H9 (cell line): ENCODE measurements at regions not wholly inside any gene's neighbourhood (a gene's known extent, or its start where the extent isn't known, plus 50 kb on each side); places are given as distances from the start of the nearest gene placed in this dataset.

Experiments
- DNase-seq: peaks from one replicate; pipeline ENCODE4 v3.0.0-alpha.2; 2017
- H2AFZ ChIP-seq: one replicate; pipeline ENCODE4 v1.6.1; 2013; ENCODE audit warnings: mild to moderate bottlenecking, low read length, control low read depth, moderate library complexity
- H2AK5ac ChIP-seq: 2 replicates; pipeline ENCODE4 v1.6.1; 2013; ENCODE audit warnings: low read length, control low read depth, mixed read lengths; ENCODE audit not compliant: insufficient read length
- H2BK120ac ChIP-seq: one replicate; pipeline ENCODE4 v1.6.1; 2013; ENCODE audit warnings: low read depth, mild to moderate bottlenecking, low read length, control low read depth, inconsistent platforms; ENCODE audit not compliant: poor library complexity, severe bottlenecking
- H2BK12ac ChIP-seq: 2 replicates; pipeline ENCODE4 v1.6.1; 2013; ENCODE audit warnings: low read length, control low read depth, mixed read lengths, low read depth; ENCODE audit not compliant: insufficient read length
- H2BK15ac ChIP-seq: 2 replicates; pipeline ENCODE4 v1.6.1; 2013; ENCODE audit warnings: low read depth, low read length, control low read depth
- H2BK20ac ChIP-seq: one replicate; pipeline ENCODE4 v1.6.1; 2013; ENCODE audit warnings: low read depth, mild to moderate bottlenecking, low read length, control low read depth, inconsistent platforms; ENCODE audit not compliant: poor library complexity, severe bottlenecking
- H2BK5ac ChIP-seq: 2 replicates; pipeline ENCODE4 v1.6.1; 2013; ENCODE audit warnings: low read length, control low read depth, mixed read lengths; ENCODE audit not compliant: insufficient read length
- H3K14ac ChIP-seq: 2 replicates; pipeline ENCODE4 v1.6.1; 2013; ENCODE audit warnings: low read length, control low read depth; ENCODE audit not compliant: insufficient read depth
- H3K18ac ChIP-seq: 2 replicates; pipeline ENCODE4 v1.6.1; 2013; ENCODE audit warnings: low read depth, mild to moderate bottlenecking, mixed read lengths, low read length, control low read depth; ENCODE audit not compliant: insufficient read length
- H3K23ac ChIP-seq: 2 replicates; pipeline ENCODE4 v1.6.1; 2013; ENCODE audit warnings: low read length, control low read depth, mixed read lengths, low read depth; ENCODE audit not compliant: insufficient read length
- H3K23me2 ChIP-seq: 2 replicates; pipeline ENCODE4 v1.6.1; 2013; ENCODE audit warnings: low read depth, mild to moderate bottlenecking, mixed read lengths, low read length, control low read depth; ENCODE audit not compliant: insufficient read length, poor library complexity, severe bottlenecking
- H3K27ac ChIP-seq: 2 replicates; pipeline ENCODE4 v1.5.1; 2013; ENCODE audit warnings: low read length, control low read depth, mixed read lengths, low read depth; ENCODE audit not compliant: insufficient read length
- H3K27me3 ChIP-seq: 2 replicates; pipeline ENCODE4 v1.6.1; 2013; ENCODE audit warnings: low read length, control low read depth, inconsistent platforms; ENCODE audit not compliant: insufficient read depth
- H3K4ac ChIP-seq: 2 replicates; pipeline ENCODE4 v1.6.1; 2013; ENCODE audit warnings: low read depth, mild to moderate bottlenecking, control low read depth, inconsistent platforms, low read length, moderate library complexity
- H3K4me1 ChIP-seq: 2 replicates; pipeline ENCODE4 v1.6.1; 2013; ENCODE audit warnings: low read length, control low read depth, inconsistent platforms; ENCODE audit not compliant: insufficient read depth
- H3K4me2 ChIP-seq: 2 replicates; pipeline ENCODE4 v1.6.1; 2013; ENCODE audit warnings: low read length, control low read depth, mixed read lengths; ENCODE audit not compliant: insufficient read length, insufficient read depth
- H3K56ac ChIP-seq: 2 replicates; pipeline ENCODE4 v1.6.1; 2013; ENCODE audit warnings: low read depth, mild to moderate bottlenecking, mixed read lengths, low read length, control low read depth; ENCODE audit not compliant: insufficient read length
- H3K79me1 ChIP-seq: 2 replicates; pipeline ENCODE4 v1.6.1; 2013; ENCODE audit warnings: low read depth, mild to moderate bottlenecking, moderate library complexity, low read length, control low read depth, inconsistent platforms; ENCODE audit not compliant: insufficient read depth, poor library complexity, severe bottlenecking
- H3K79me2 ChIP-seq: 2 replicates; pipeline ENCODE4 v1.6.1; 2013; ENCODE audit warnings: low read length, control low read depth, inconsistent platforms; ENCODE audit not compliant: insufficient read depth
- H3K9ac ChIP-seq: 2 replicates; pipeline ENCODE4 v1.6.1; 2013; ENCODE audit warnings: low read length, control low read depth, mixed read lengths; ENCODE audit not compliant: insufficient read length; ENCODE audit errors: extremely low read depth
- H3K9me3 ChIP-seq: one replicate; pipeline ENCODE4 v1.6.1; 2013; ENCODE audit warnings: low read depth, low read length, inconsistent platforms; ENCODE audit not compliant: control insufficient read depth
- H3T11ph ChIP-seq: one replicate; pipeline ENCODE4 v1.6.1; 2013; ENCODE audit warnings: mild to moderate bottlenecking, low read length, control low read depth, inconsistent platforms
- H4K20me1 ChIP-seq: one replicate; pipeline ENCODE4 v1.6.1; 2013; ENCODE audit not compliant: control insufficient read depth, insufficient read length, insufficient read depth
- H4K5ac ChIP-seq: 2 replicates; pipeline ENCODE4 v1.6.1; 2013; ENCODE audit warnings: low read depth, mild to moderate bottlenecking, mixed read lengths, low read length, control low read depth; ENCODE audit not compliant: insufficient read length
- H4K8ac ChIP-seq: replicated peaks from 2 replicates; pipeline ENCODE4 v1.6.1; 2013; ENCODE audit warnings: low read length, control low read depth, mixed read lengths, low read depth; ENCODE audit not compliant: insufficient read length
- H4K91ac ChIP-seq: 2 replicates; pipeline ENCODE4 v1.6.1; 2013; ENCODE audit warnings: low read depth, mild to moderate bottlenecking, moderate library complexity, mixed read lengths, low read length, control low read depth; ENCODE audit not compliant: insufficient read length
- H3K27ac Mint-ChIP-seq, 3 experiments: 2 replicates in 2 of 3; 3 replicates in 1 of 3; pipeline ENCODE4 v1.8.0; 2020 to 2021; ENCODE audit warnings: mixed read lengths in 3 of 3, mild to moderate bottlenecking in 1 of 3, moderate library complexity in 1 of 3
- H3K27me3 Mint-ChIP-seq: 2 replicates; pipeline ENCODE4 v1.8.0; 2021; ENCODE audit warnings: low read depth, mild to moderate bottlenecking, moderate library complexity, mixed read lengths
- H3K36me3 Mint-ChIP-seq, 3 experiments: 2 replicates in 2 of 3; 3 replicates in 1 of 3; pipeline ENCODE4 v1.8.0; 2020 to 2021; ENCODE audit warnings: low read depth in 3 of 3, mixed read lengths in 3 of 3; ENCODE audit not compliant: insufficient read depth in 1 of 3
- H3K4me1 Mint-ChIP-seq, 2 experiments: 2 replicates each; pipeline ENCODE4 v1.8.0; 2020; ENCODE audit warnings: mixed read lengths in 2 of 2
- H3K4me3 Mint-ChIP-seq, 2 experiments: 2 replicates in 1 of 2; 3 replicates in 1 of 2; pipeline ENCODE4 v1.8.0; 2020 to 2021; ENCODE audit warnings: mild to moderate bottlenecking in 2 of 2, mixed read lengths in 2 of 2, moderate library complexity in 1 of 2
- H3K9me3 Mint-ChIP-seq, 2 experiments: 2 replicates in 1 of 2; 3 replicates in 1 of 2; pipeline ENCODE4 v1.8.0; 2020; ENCODE audit warnings: mild to moderate bottlenecking in 2 of 2, mixed read lengths in 2 of 2, moderate library complexity in 1 of 2
- CTCF ChIP-seq: fragments of 200-600 bp; sonication (generic); conservative IDR thresholded peaks from 3 replicates; pipeline ENCODE4 v1.8.0; 2021; ENCODE audit warnings: antibody characterized with exemption, mild to moderate bottlenecking
- WGBS: extraction: QIAGEN DNeasy Blood & Tissue Kit; methylation state at CpG from one replicate; pipeline ENCODE4 v1.1.7; 2013; ENCODE audit warnings: missing lambda C conversion rate, low lambda C conversion rate, mixed read lengths; ENCODE audit not compliant: insufficient read length; ENCODE audit errors: extremely low coverage; 5-methylcytosine and 5-hydroxymethylcytosine counted together

GRCh38 chr18:71887509-71887908 lies 656.6 kb downstream of the CBLN2 start:
- Histone ChIP-seq H3K23me2 (no peaks in the 10 kb centered on the region), H2BK15ac (no peak overlapping the region), H3K79me1 (no peaks in the 10 kb centered on the region), H4K8ac (no peak overlapping the region), H3K9ac (no peak overlapping the region), H3K27ac (no peak overlapping the region), H2BK120ac (no peak overlapping the region), H3K56ac (no peak overlapping the region), H3T11ph (no peak overlapping the region), H2BK12ac (no peak overlapping the region), H3K9me3 (no peaks in the 10 kb centered on the region), H3K4ac (no peak overlapping the region), H3K27me3 (no peaks in the 10 kb centered on the region), H3K23ac (no peak overlapping the region), H2BK20ac (no peak overlapping the region), H4K91ac (no peak overlapping the region), H3K14ac (no peak overlapping the region), H4K5ac (no peak overlapping the region), H2AFZ (no peak overlapping the region), H3K79me2 (no peaks in the 10 kb centered on the region), H3K4me1 (no peaks in the 10 kb centered on the region), H4K20me1 (no peaks in the 10 kb centered on the region), H2BK5ac (no peak overlapping the region), H3K18ac (no peak overlapping the region), H3K4me2 (no peak overlapping the region), H2AK5ac (no peak overlapping the region)
- Mint-ChIP-seq H3K36me3 (no peaks in the 10 kb centered on the region; a peak in 1 of 7 replicates), H3K4me1 (no peaks in the 10 kb centered on the region), H3K27ac (no peak overlapping the region), H3K4me3 (no peak overlapping the region), H3K9me3 (no peaks in the 10 kb centered on the region), H3K27me3 (no peaks in the 10 kb centered on the region; the same call in 1 of the 2 replicates)
- no peak for DNase-seq
- no peak for TF ChIP-seq CTCF
- no CpG with 5 or more reads among the region's 1 CpG for WGBS
